HEK293 (cell line): ENCODE measurements at regions not wholly inside any gene's neighbourhood (a gene's known extent, or its start where the extent isn't known, plus 50 kb on each side); places are given as distances from the start of the nearest gene placed in this dataset.

Experiments used
- BCL11A ChIP-seq: fragments of 450-650 bp; formaldehyde crosslinking; IDR thresholded peaks from 2 replicates; pipeline ENCODE4 v1.5.1; 2016; ENCODE audit warnings: low read depth, missing biosample characterization, missing genetic modification characterization
- YY1 ChIP-seq: fragments of 450-650 bp; formaldehyde crosslinking; IDR thresholded peaks from 2 replicates; pipeline ENCODE4 v1.5.1; 2018; ENCODE audit warnings: missing biosample characterization, missing genetic modification characterization
- ZNF121 ChIP-seq: fragments of 450-650 bp; formaldehyde crosslinking; IDR thresholded peaks from 2 replicates; pipeline ENCODE4 v1.5.1; 2016; ENCODE audit warnings: missing biosample characterization, missing genetic modification characterization
- ZNF140 ChIP-seq: fragments of 450-650 bp; formaldehyde crosslinking; IDR thresholded peaks from 2 replicates; pipeline ENCODE4 v1.5.1; 2016; ENCODE audit warnings: missing biosample characterization, missing genetic modification characterization
- ZNF184 ChIP-seq: fragments of 450-650 bp; IDR thresholded peaks from 2 replicates; pipeline ENCODE4 v1.5.1; 2018; ENCODE audit warnings: missing biosample characterization, mild to moderate bottlenecking, missing genetic modification characterization
- ZNF24 ChIP-seq: fragments of 450-650 bp; formaldehyde crosslinking; IDR thresholded peaks from 2 replicates; pipeline ENCODE4 v1.5.1; 2016; ENCODE audit warnings: missing biosample characterization, missing genetic modification characterization
- ZNF350 ChIP-seq: fragments of 450-650 bp; formaldehyde crosslinking; IDR thresholded peaks from 2 replicates; pipeline ENCODE4 v1.5.0; 2017; ENCODE audit warnings: missing biosample characterization, mild to moderate bottlenecking, missing genetic modification characterization
- ZNF433 ChIP-seq: fragments of 450-650 bp; formaldehyde crosslinking; IDR thresholded peaks from 2 replicates; pipeline ENCODE4 v1.5.1; 2016; ENCODE audit warnings: missing biosample characterization, missing genetic modification characterization, low read depth
- ZNF624 ChIP-seq: fragments of 450-650 bp; formaldehyde crosslinking; IDR thresholded peaks from 2 replicates; pipeline ENCODE4 v1.5.1; 2017; ENCODE audit warnings: missing biosample characterization, missing genetic modification characterization
- ZNF830 ChIP-seq: fragments of 450-650 bp; IDR thresholded peaks from 2 replicates; pipeline ENCODE4 v1.5.0; 2018; ENCODE audit warnings: missing biosample characterization, missing genetic modification characterization, low read depth, mild to moderate bottlenecking, moderate library complexity
- TF ChIP-seq, protein P1 (sequence below): fragments of 450-650 bp; formaldehyde crosslinking; IDR thresholded peaks from 2 replicates; pipeline ENCODE4 v1.5.1; 2016; ENCODE audit warnings: missing biosample characterization, missing genetic modification characterization
- TF ChIP-seq, protein P2 (sequence below): fragments of 450-650 bp; formaldehyde crosslinking; conservative IDR thresholded peaks from 2 replicates; pipeline ENCODE4 v1.5.1; 2016; ENCODE audit warnings: low read depth, missing biosample characterization, missing genetic modification characterization
- TF ChIP-seq, protein P3 (sequence below): fragments of 450-650 bp; formaldehyde crosslinking; IDR thresholded peaks from 2 replicates; pipeline ENCODE4 v1.5.1; 2016; ENCODE audit warnings: missing biosample characterization, missing genetic modification characterization
- TF ChIP-seq, protein P4 (sequence below): sonication (generic); formaldehyde crosslinking; IDR thresholded peaks from 2 replicates; pipeline ENCODE4 v1.8.1; 2022; ENCODE audit warnings: mild to moderate bottlenecking, moderate library complexity, missing genetic modification reagents

DNA sequence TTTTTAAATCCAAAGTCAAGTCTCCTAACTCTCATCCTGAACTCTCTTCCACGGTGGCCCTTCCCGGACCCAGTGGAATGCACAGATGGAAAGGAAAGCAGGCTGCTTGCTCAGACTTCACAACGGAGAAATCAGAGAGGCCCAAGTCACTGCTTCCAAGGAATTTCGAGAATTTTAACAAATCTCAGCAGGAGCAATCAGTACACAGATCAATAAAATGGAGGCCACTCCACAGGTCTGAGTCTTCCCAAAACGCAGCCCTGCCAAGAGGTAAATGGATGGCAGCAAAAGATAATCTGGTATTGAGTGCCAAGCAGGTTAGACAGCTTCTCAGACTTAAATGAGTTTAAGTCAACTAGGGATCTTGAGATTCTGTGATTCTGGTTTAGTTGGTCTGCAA is 81.1 kb upstream of the TIAM1 start:
- TF ChIP-seq, protein P1, sequence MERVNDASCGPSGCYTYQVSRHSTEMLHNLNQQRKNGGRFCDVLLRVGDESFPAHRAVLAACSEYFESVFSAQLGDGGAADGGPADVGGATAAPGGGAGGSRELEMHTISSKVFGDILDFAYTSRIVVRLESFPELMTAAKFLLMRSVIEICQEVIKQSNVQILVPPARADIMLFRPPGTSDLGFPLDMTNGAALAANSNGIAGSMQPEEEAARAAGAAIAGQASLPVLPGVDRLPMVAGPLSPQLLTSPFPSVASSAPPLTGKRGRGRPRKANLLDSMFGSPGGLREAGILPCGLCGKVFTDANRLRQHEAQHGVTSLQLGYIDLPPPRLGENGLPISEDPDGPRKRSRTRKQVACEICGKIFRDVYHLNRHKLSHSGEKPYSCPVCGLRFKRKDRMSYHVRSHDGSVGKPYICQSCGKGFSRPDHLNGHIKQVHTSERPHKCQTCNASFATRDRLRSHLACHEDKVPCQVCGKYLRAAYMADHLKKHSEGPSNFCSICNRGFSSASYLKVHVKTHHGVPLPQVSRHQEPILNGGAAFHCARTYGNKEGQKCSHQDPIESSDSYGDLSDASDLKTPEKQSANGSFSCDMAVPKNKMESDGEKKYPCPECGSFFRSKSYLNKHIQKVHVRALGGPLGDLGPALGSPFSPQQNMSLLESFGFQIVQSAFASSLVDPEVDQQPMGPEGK (tag by site-specific recombination), result no peak
- TF ChIP-seq, protein P2, sequence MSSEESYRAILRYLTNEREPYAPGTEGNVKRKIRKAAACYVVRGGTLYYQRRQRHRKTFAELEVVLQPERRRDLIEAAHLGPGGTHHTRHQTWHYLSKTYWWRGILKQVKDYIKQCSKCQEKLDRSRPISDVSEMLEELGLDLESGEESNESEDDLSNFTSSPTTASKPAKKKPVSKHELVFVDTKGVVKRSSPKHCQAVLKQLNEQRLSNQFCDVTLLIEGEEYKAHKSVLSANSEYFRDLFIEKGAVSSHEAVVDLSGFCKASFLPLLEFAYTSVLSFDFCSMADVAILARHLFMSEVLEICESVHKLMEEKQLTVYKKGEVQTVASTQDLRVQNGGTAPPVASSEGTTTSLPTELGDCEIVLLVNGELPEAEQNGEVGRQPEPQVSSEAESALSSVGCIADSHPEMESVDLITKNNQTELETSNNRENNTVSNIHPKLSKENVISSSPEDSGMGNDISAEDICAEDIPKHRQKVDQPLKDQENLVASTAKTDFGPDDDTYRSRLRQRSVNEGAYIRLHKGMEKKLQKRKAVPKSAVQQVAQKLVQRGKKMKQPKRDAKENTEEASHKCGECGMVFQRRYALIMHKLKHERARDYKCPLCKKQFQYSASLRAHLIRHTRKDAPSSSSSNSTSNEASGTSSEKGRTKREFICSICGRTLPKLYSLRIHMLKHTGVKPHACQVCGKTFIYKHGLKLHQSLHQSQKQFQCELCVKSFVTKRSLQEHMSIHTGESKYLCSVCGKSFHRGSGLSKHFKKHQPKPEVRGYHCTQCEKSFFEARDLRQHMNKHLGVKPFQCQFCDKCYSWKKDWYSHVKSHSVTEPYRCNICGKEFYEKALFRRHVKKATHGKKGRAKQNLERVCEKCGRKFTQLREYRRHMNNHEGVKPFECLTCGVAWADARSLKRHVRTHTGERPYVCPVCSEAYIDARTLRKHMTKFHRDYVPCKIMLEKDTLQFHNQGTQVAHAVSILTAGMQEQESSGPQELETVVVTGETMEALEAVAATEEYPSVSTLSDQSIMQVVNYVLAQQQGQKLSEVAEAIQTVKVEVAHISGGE (tag by site-specific recombination), result no peak
- TF ChIP-seq ZNF350 (no peak), ZNF624 (tag by site-specific recombination) (no peak), ZNF140 (tag by site-specific recombination) (no peak), ZNF184 (tag by site-specific recombination) (no peak), ZNF24 (tag by site-specific recombination) (no peak), ZNF121 (no peak), BCL11A (no peak), ZNF433 (tag by site-specific recombination) (no peak), YY1 (tag by site-specific recombination) (no peak), ZNF830 (no peak)
- TF ChIP-seq, protein P3, sequence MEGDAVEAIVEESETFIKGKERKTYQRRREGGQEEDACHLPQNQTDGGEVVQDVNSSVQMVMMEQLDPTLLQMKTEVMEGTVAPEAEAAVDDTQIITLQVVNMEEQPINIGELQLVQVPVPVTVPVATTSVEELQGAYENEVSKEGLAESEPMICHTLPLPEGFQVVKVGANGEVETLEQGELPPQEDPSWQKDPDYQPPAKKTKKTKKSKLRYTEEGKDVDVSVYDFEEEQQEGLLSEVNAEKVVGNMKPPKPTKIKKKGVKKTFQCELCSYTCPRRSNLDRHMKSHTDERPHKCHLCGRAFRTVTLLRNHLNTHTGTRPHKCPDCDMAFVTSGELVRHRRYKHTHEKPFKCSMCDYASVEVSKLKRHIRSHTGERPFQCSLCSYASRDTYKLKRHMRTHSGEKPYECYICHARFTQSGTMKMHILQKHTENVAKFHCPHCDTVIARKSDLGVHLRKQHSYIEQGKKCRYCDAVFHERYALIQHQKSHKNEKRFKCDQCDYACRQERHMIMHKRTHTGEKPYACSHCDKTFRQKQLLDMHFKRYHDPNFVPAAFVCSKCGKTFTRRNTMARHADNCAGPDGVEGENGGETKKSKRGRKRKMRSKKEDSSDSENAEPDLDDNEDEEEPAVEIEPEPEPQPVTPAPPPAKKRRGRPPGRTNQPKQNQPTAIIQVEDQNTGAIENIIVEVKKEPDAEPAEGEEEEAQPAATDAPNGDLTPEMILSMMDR (tag by site-specific recombination), result no peak
- TF ChIP-seq, protein P4, sequence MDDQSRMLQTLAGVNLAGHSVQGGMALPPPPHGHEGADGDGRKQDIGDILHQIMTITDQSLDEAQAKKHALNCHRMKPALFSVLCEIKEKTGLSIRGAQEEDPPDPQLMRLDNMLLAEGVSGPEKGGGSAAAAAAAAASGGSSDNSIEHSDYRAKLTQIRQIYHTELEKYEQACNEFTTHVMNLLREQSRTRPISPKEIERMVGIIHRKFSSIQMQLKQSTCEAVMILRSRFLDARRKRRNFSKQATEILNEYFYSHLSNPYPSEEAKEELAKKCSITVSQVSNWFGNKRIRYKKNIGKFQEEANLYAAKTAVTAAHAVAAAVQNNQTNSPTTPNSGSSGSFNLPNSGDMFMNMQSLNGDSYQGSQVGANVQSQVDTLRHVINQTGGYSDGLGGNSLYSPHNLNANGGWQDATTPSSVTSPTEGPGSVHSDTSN, result no peak
